Endothelial cell (in vitro differentiated cells): ENCODE measurements at regions not wholly inside any gene's neighbourhood (a gene's known extent, or its start where the extent isn't known, plus 50 kb on each side); places are given as distances from the start of the nearest gene placed in this dataset.

Experiments
- DNase-seq: peaks from one replicate; pipeline ENCODE4 v3.0.0; 2021; ENCODE audit warnings: low spot score
- H3K27ac Mint-ChIP-seq: one replicate; pipeline ENCODE4 v1.8.0; 2021; ENCODE audit warnings: mixed read lengths, inconsistent platforms; ENCODE audit not compliant: unreplicated experiment
- H3K27me3 Mint-ChIP-seq: one replicate; pipeline ENCODE4 v1.8.0; 2021; ENCODE audit warnings: mild to moderate bottlenecking, moderate library complexity, mixed read lengths, inconsistent platforms; ENCODE audit not compliant: unreplicated experiment
- H3K36me3 Mint-ChIP-seq: one replicate; pipeline ENCODE4 v1.8.0; 2021; ENCODE audit warnings: mild to moderate bottlenecking, low read depth, mixed read lengths, inconsistent platforms; ENCODE audit not compliant: unreplicated experiment
- H3K4me1 Mint-ChIP-seq: one replicate; pipeline ENCODE4 v1.8.0; 2021; ENCODE audit warnings: mild to moderate bottlenecking, mixed read lengths, inconsistent platforms; ENCODE audit not compliant: unreplicated experiment
- H3K4me3 Mint-ChIP-seq: one replicate; pipeline ENCODE4 v1.8.0; 2021; ENCODE audit warnings: mild to moderate bottlenecking, mixed read lengths, inconsistent platforms; ENCODE audit not compliant: unreplicated experiment
- H3K9me3 Mint-ChIP-seq: one replicate; pipeline ENCODE4 v1.8.0; 2021; ENCODE audit warnings: mixed read lengths, inconsistent platforms; ENCODE audit not compliant: unreplicated experiment
- TF ChIP-seq, protein P1 (sequence below): fragments of 200-600 bp; sonication (generic); IDR thresholded peaks from one replicate; pipeline ENCODE4 v1.5.0; 2021; ENCODE audit warnings: antibody characterized with exemption; ENCODE audit not compliant: unreplicated experiment

DNA sequence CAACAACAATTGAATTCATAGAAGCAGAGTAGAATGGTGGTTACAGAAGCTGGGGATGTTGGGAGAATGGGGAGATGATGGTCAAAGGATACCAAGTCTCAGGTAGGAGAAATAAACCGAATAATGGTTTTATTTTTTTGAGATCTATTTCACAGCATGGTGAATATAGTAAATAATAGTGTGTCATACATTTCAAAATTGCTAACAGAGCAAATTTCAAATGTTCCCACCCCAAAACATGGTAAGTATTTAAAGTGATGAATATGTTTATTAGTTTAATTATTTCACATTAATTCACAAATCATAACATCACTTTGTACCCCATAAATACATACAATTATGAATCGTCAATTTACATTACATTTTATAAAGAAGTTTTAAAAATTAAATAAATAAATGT is 72.7 kb upstream of the ATG10 start:
- no peak overlapping the region for H3K27ac Mint-ChIP-seq
- no peak overlapping the region for H3K4me3 Mint-ChIP-seq
- no peaks in the 10 kb centered on the region for H3K9me3 Mint-ChIP-seq
- no peaks in the 10 kb centered on the region for H3K36me3 Mint-ChIP-seq
- H3K27me3 Mint-ChIP-seq = no peaks in the 10 kb centered on the region
- DNase-seq = no peak
- no peaks in the 10 kb centered on the region for H3K4me1 Mint-ChIP-seq
- TF ChIP-seq, protein P1, sequence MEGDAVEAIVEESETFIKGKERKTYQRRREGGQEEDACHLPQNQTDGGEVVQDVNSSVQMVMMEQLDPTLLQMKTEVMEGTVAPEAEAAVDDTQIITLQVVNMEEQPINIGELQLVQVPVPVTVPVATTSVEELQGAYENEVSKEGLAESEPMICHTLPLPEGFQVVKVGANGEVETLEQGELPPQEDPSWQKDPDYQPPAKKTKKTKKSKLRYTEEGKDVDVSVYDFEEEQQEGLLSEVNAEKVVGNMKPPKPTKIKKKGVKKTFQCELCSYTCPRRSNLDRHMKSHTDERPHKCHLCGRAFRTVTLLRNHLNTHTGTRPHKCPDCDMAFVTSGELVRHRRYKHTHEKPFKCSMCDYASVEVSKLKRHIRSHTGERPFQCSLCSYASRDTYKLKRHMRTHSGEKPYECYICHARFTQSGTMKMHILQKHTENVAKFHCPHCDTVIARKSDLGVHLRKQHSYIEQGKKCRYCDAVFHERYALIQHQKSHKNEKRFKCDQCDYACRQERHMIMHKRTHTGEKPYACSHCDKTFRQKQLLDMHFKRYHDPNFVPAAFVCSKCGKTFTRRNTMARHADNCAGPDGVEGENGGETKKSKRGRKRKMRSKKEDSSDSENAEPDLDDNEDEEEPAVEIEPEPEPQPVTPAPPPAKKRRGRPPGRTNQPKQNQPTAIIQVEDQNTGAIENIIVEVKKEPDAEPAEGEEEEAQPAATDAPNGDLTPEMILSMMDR = no peak

DNA sequence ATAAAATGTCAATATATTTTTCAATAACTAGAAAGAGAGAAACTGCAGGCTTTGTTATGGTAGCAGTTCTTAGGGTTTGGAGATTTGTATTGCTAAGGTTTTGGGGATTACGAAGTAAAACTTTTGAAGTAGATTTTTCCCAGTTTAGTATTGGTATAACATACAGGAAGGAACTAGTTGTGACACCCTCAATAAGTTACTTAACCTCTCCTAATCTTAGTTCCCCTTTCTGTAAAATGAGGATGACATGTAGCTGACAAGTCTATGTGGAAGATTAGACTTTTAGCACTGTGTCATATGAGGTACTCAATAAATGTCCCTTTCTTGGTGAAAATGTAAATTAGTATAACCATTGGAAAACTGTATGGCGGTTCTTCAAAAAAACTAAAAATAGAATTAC is 73.4 kb upstream of the ATG10 start:
- H3K36me3 Mint-ChIP-seq = no peaks in the 10 kb centered on the region
- no peaks in the 10 kb centered on the region for H3K9me3 Mint-ChIP-seq
- H3K4me3 Mint-ChIP-seq = no peak overlapping the region
- no peaks in the 10 kb centered on the region for H3K4me1 Mint-ChIP-seq
- no peaks in the 10 kb centered on the region for H3K27me3 Mint-ChIP-seq
- TF ChIP-seq, protein P1 = no peak
- no peak for DNase-seq
- no peak overlapping the region for H3K27ac Mint-ChIP-seq

DNA sequence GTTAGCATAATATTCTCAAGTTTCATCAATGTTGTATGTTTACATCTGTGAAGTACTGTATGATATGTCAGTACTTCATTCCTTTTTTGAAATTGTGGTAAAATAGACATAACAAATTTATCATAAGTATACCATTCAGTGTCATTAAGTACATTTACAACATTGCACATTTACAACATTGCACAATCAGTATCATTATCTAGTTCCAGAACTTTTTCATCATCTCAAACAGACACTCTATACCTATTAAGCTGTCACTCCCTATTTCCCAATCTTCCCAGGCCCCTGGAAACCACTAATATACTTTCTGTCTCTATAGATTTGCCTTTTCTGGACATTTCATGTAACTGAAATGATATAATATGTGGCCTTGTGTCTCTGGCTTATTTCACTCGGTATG is 75.1 kb upstream of the ATG10 start:
- Mint-ChIP-seq H3K27me3 (no peaks in the 10 kb centered on the region), H3K9me3 (no peaks in the 10 kb centered on the region), H3K36me3 (no peaks in the 10 kb centered on the region), H3K4me1 (no peaks in the 10 kb centered on the region), H3K27ac (no peak overlapping the region), H3K4me3 (no peak overlapping the region)
- no peak for DNase-seq
- TF ChIP-seq, protein P1 = no peak

DNA sequence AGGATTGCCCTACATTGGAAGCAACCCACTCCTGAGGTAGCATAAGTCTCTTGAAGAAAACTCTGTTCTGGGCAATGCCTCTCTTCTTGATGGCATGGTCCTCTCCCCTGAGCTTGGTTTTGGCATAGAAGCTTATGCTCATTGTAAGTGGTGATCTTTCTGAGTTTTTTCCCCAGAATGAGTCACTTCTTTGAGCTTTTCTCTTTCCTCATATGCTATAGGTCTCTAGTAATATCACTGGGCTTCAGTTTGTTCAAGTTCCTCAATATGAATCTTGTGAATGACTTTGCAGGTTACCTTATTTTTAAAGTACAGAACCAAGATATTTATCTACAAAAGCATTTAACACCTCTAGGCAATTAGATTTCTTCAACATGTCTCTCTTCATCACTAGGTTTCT is 76.5 kb upstream of the ATG10 start:
- no peak for DNase-seq
- H3K9me3 Mint-ChIP-seq = no peaks in the 10 kb centered on the region
- H3K4me1 Mint-ChIP-seq = no peaks in the 10 kb centered on the region
- peaks cover 2% of the 10 kb centered on the region for H3K27me3 Mint-ChIP-seq
- TF ChIP-seq, protein P1 = no peak
- peaks cover 7% of the 10 kb centered on the region for H3K36me3 Mint-ChIP-seq
- H3K27ac Mint-ChIP-seq = no peak overlapping the region
- no peak overlapping the region for H3K4me3 Mint-ChIP-seq

DNA sequence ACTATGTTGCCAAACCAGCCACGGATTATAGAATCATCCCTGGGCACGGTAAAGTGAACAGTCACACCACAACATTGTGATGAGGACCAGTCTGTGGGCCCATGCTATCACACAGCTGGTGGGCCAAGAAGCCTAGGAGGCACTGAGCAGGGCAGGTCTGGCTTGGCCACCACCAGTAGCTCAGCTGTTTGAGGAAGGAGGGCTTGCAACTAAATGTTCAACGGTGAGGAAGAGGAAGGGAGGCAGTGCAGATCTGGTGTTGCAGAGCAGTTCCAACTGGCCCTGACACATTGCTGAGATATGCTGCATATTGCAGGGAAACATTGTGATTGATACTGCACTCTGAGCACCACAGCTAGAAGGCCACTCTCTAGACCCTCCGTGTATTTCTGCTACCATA is 77.9 kb upstream of the ATG10 start:
- Mint-ChIP-seq H3K27me3 (peaks cover 7% of the 10 kb centered on the region), H3K4me1 (no peaks in the 10 kb centered on the region), H3K27ac (no peak overlapping the region), H3K36me3 (peaks cover 12% of the 10 kb centered on the region), H3K4me3 (no peak overlapping the region), H3K9me3 (no peaks in the 10 kb centered on the region)
- no peak for DNase-seq
- TF ChIP-seq, protein P1 = no peak
